IMR-90 (cell line): ENCODE measurements at regions not wholly inside any gene's neighbourhood (a gene's known extent, or its start where the extent isn't known, plus 50 kb on each side); places are given as distances from the start of the nearest gene placed in this dataset.

Source experiments
- ATAC-seq: fragments of 200-7000 bp; cut with Tn5 transposase; 2 replicates; pipeline ENCODE4 v1.9.1; 2020; ENCODE audit warnings: low read depth, mild to moderate bottlenecking, moderate library complexity
- BruUV-seq: library from RNA; stranded (reverse); fragments of 400-500 nt; replicated peaks from 2 replicates; lab custom pipeline; 2021; lab: Mats Ljungman, UMichigan
- CTCF ChIA-PET: fragments of 300-600 bp; formaldehyde crosslinking; extraction: SDS; loops from one replicate; lab custom pipeline; 2021; ENCODE audit warnings: antibody characterized with exemption; lab: Yijun Ruan, JAX
- POLR2A ChIA-PET: fragments of 300-600 bp; sonication (Branson Sonifier 250); formaldehyde crosslinking; loops from one replicate; lab custom pipeline; 2022; ENCODE audit warnings: antibody characterized with exemption; ENCODE audit not compliant: unreplicated experiment; lab: Charles Lee
- DNase-seq: peaks from one replicate; pipeline ENCODE4 v3.0.0; 2013
- H2AFZ ChIP-seq: replicated peaks from 2 replicates; pipeline ENCODE3; 2013; ENCODE audit warnings: low read length, mild to moderate bottlenecking; ENCODE audit not compliant: poor library complexity
- H2AK5ac ChIP-seq: 2 replicates; pipeline ENCODE4 v1.6.1; 2013; ENCODE audit warnings: low read depth, low read length, inconsistent platforms
- H2AK9ac ChIP-seq: replicated peaks from 2 replicates; pipeline ENCODE3; 2013; ENCODE audit warnings: mild to moderate bottlenecking, low read depth, low read length, moderate library complexity; ENCODE audit not compliant: poor library complexity
- H2BK120ac ChIP-seq: 2 replicates; pipeline ENCODE4 v1.6.1; 2013; ENCODE audit warnings: low read depth, low read length, inconsistent platforms
- H2BK15ac ChIP-seq: 3 replicates; pipeline ENCODE4 v1.6.1; 2013; ENCODE audit warnings: low read depth, low read length, inconsistent platforms
- H2BK20ac ChIP-seq: 2 replicates; pipeline ENCODE4 v1.6.1; 2013; ENCODE audit warnings: low read depth, mild to moderate bottlenecking, inconsistent platforms, low read length, moderate library complexity
- H2BK5ac ChIP-seq: 2 replicates; pipeline ENCODE4 v1.6.1; 2013; ENCODE audit warnings: mild to moderate bottlenecking, low read depth, low read length, inconsistent platforms; ENCODE audit not compliant: poor library complexity, severe bottlenecking
- H3K14ac ChIP-seq: replicated peaks from 2 replicates; pipeline ENCODE4 v1.6.1; 2013; ENCODE audit warnings: low read depth, low read length, inconsistent platforms
- H3K18ac ChIP-seq: 2 replicates; pipeline ENCODE4 v1.6.1; 2013; ENCODE audit warnings: low read depth, low read length, control low read depth
- H3K23ac ChIP-seq: 2 replicates; pipeline ENCODE4 v1.6.1; 2013; ENCODE audit warnings: low read depth, low read length, inconsistent platforms
- H3K27ac ChIP-seq: 2 replicates; pipeline ENCODE4 v1.5.1; 2013; ENCODE audit warnings: mild to moderate bottlenecking, control low read depth, low read length; ENCODE audit not compliant: insufficient read depth
- H3K27me3 ChIP-seq: 2 replicates; pipeline ENCODE4 v1.6.1; 2013; ENCODE audit warnings: low read length; ENCODE audit not compliant: control insufficient read depth, insufficient read depth
- H3K36me3 ChIP-seq: 2 replicates; pipeline ENCODE4 v1.6.1; 2013; ENCODE audit warnings: low read length, mixed read lengths; ENCODE audit not compliant: control insufficient read depth, insufficient read depth
- H3K4ac ChIP-seq: 2 replicates; pipeline ENCODE4 v1.6.1; 2013; ENCODE audit warnings: low read depth, low read length, inconsistent platforms
- H3K4me1 ChIP-seq: 2 replicates; pipeline ENCODE4 v1.6.1; 2013; ENCODE audit warnings: low read length, mixed read lengths; ENCODE audit not compliant: control insufficient read depth, insufficient read depth
- H3K4me2 ChIP-seq: 2 replicates; pipeline ENCODE4 v1.6.1; 2013; ENCODE audit warnings: low read depth, mild to moderate bottlenecking, control low read depth, low read length, moderate library complexity
- H3K4me3 ChIP-seq: 2 replicates; pipeline ENCODE4 v1.5.1; 2013; ENCODE audit warnings: low read depth, mild to moderate bottlenecking, control low read depth, low read length, moderate library complexity; ENCODE audit not compliant: insufficient read depth
- H3K56ac ChIP-seq: 2 replicates; pipeline ENCODE4 v1.6.1; 2013; ENCODE audit warnings: low read length, inconsistent platforms; ENCODE audit not compliant: insufficient read depth; ENCODE audit errors: extremely low read depth
- H3K79me1 ChIP-seq, 2 experiments: 2 replicates each; pipeline ENCODE4 v1.6.1; 2013; ENCODE audit warnings: low read length in 2 of 2, inconsistent platforms in 1 of 2, low read depth in 1 of 2
- H3K9ac ChIP-seq: 2 replicates; pipeline ENCODE4 v1.6.1; 2013; ENCODE audit warnings: low read depth, low read length, control low read depth
- H3K9me1 ChIP-seq: 2 replicates; pipeline ENCODE4 v1.6.1; 2013; ENCODE audit warnings: low read length, inconsistent platforms; ENCODE audit not compliant: insufficient read depth
- H3K9me3 ChIP-seq: 2 replicates; pipeline ENCODE4 v1.6.1; 2013; ENCODE audit warnings: low read length; ENCODE audit not compliant: control insufficient read depth, insufficient read depth
- H4K20me1 ChIP-seq: 2 replicates; pipeline ENCODE4 v1.6.1; 2013; ENCODE audit warnings: low read length, inconsistent platforms; ENCODE audit not compliant: insufficient read depth
- H4K5ac ChIP-seq: 2 replicates; pipeline ENCODE4 v1.6.1; 2013; ENCODE audit warnings: mild to moderate bottlenecking, low read depth, low read length, control low read depth
- H4K8ac ChIP-seq, 2 experiments: 2 replicates each; pipeline ENCODE4 v1.6.1; 2013; ENCODE audit warnings: low read depth in 2 of 2, low read length in 2 of 2, control low read depth in 1 of 2, inconsistent platforms in 1 of 2
- H4K91ac ChIP-seq: 2 replicates; pipeline ENCODE4 v1.6.1; 2013; ENCODE audit warnings: low read depth, low read length, inconsistent platforms; ENCODE audit not compliant: insufficient read depth
- BHLHE40 ChIP-seq: fragments of 150-350 bp; IDR thresholded peaks from 2 replicates; pipeline ENCODE4 v1.6.1; 2016; ENCODE audit warnings: mild to moderate bottlenecking, low read depth, low read length
- CEBPB ChIP-seq: IDR thresholded peaks from 2 replicates; pipeline ENCODE4 v1.6.1; 2012; ENCODE audit warnings: low read depth, low read length, improper control_type of control experiment
- CHD1 ChIP-seq: IDR thresholded peaks from 2 replicates; pipeline ENCODE4 v1.6.1; 2012; ENCODE audit warnings: low read depth, low read length, improper control_type of control experiment
- CTCF ChIP-seq: conservative IDR thresholded peaks from 2 replicates; pipeline ENCODE4 v1.5.1; 2012; ENCODE audit warnings: mild to moderate bottlenecking, low read depth, low read length, improper control_type of control experiment
- ELK1 ChIP-seq: fragments of 150-350 bp; IDR thresholded peaks from 2 replicates; pipeline ENCODE4 v1.6.1; 2016; ENCODE audit warnings: low read depth, mild to moderate bottlenecking, low read length, moderate library complexity, borderline replicate concordance
- FOS ChIP-seq: fragments of 150-350 bp; IDR thresholded peaks from 2 replicates; pipeline ENCODE4 v1.6.1; 2016; ENCODE audit warnings: low read depth, low read length
- MAFK ChIP-seq: IDR thresholded peaks from 2 replicates; pipeline ENCODE4 v1.6.1; 2012; ENCODE audit warnings: low read depth, low read length, improper control_type of control experiment
- MAZ ChIP-seq: IDR thresholded peaks from 2 replicates; pipeline ENCODE4 v1.6.1; 2012; ENCODE audit warnings: low read depth, mild to moderate bottlenecking, low read length, improper control_type of control experiment, moderate library complexity, borderline replicate concordance
- MXI1 ChIP-seq: IDR thresholded peaks from 2 replicates; pipeline ENCODE4 v1.6.1; 2012; ENCODE audit warnings: low read depth, mild to moderate bottlenecking, low read length, moderate library complexity, borderline replicate concordance
- NFE2L2 ChIP-seq: fragments of 150-350 bp; IDR thresholded peaks from 2 replicates; pipeline ENCODE4 v1.6.1; 2016; ENCODE audit warnings: low read depth, mild to moderate bottlenecking, low read length
- POLR2A ChIP-seq: IDR thresholded peaks from 2 replicates; pipeline ENCODE4 v1.6.1; 2012; ENCODE audit warnings: mild to moderate bottlenecking, low read depth, low read length
- RAD21 ChIP-seq: IDR thresholded peaks from 2 replicates; pipeline ENCODE4 v1.6.1; 2012; ENCODE audit warnings: low read length, improper control_type of control experiment
- RCOR1 ChIP-seq: IDR thresholded peaks from 2 replicates; pipeline ENCODE4 v1.6.1; 2012; ENCODE audit warnings: mild to moderate bottlenecking, low read length, improper control_type of control experiment; ENCODE audit not compliant: insufficient replicate concordance
- RFX5 ChIP-seq: IDR thresholded peaks from 2 replicates; pipeline ENCODE4 v1.8.0; 2012; ENCODE audit warnings: low read depth, mild to moderate bottlenecking, low read length, moderate library complexity
- SMC3 ChIP-seq: fragments of 150-350 bp; IDR thresholded peaks from 2 replicates; pipeline ENCODE4 v1.6.1; 2016; ENCODE audit warnings: low read depth, mild to moderate bottlenecking, antibody characterized with exemption, low read length, moderate library complexity
- USF2 ChIP-seq: fragments of 150-350 bp; IDR thresholded peaks from 2 replicates; pipeline ENCODE4 v1.6.1; 2017; ENCODE audit warnings: mild to moderate bottlenecking, antibody characterized with exemption, low read length, low read depth
- WGBS, 2 experiments: methylation state at CpG; one replicate each; pipeline versions ENCODE4 v1.1.5 to v1.1.7; 2013; ENCODE audit warnings: missing lambda C conversion rate in 2 of 2; ENCODE audit not compliant: insufficient read length in 1 of 2; ENCODE audit errors: extremely low coverage in 2 of 2; 5-methylcytosine and 5-hydroxymethylcytosine counted together
- dilution Hi-C: fragments of 300-500 bp; cut with HindIII; formaldehyde crosslinking; loops from one replicate; pipeline ENCODE4 v1.14.3; 2018; ENCODE audit warnings: low sequenced_read_pairs; ENCODE audit not compliant: unreplicated experiment
- in situ Hi-C: fragments of 300-500 bp; cut with MboI; formaldehyde crosslinking; loops from 3 replicates; pipeline ENCODE4 v1.14.3; 2019; ENCODE audit warnings: low sequenced_read_pairs, inconsistent platforms, mixed read lengths
- intact Hi-C: fragments of 100-400 bp; cut with micrococcal nuclease; formaldehyde crosslinking; loops from 2 replicates; pipeline ENCODE4 v1.10.0; 2022

- H2AK5ac ChIP-seq: no peak overlapping the region
- no peak overlapping the region for H4K8ac ChIP-seq
- no peak overlapping the region for H2BK15ac ChIP-seq
- H4K20me1 ChIP-seq: no peaks in the 10 kb centered on the region
- H2AK9ac ChIP-seq: no peak overlapping the region
- dilution Hi-C loops (no loop called here), intact Hi-C loops (no loop called here), in situ Hi-C loops (no loop called here)
- H3K9me1 ChIP-seq: no peaks in the 10 kb centered on the region
- H3K4ac ChIP-seq: no peak overlapping the region
- H3K4me2 ChIP-seq: no peak overlapping the region
- no peak overlapping the region for H2BK120ac ChIP-seq
- ATAC-seq (no peak), DNase-seq (no peak)
- peak overlapping the region; percentile 56 for H2AFZ ChIP-seq
- H3K23ac ChIP-seq: no peak overlapping the region
- POLR2A ChIA-PET: no interaction called here
- no peaks in the 10 kb centered on the region for H3K36me3 ChIP-seq
- no peak overlapping the region for H3K56ac ChIP-seq
- no peak overlapping the region for H4K5ac ChIP-seq
- H3K4me1 ChIP-seq: no peaks in the 10 kb centered on the region
- no peak overlapping the region for H3K14ac ChIP-seq
- CTCF ChIA-PET: no interaction called here
- no peaks in the 10 kb centered on the region for H3K9me3 ChIP-seq
- H3K9ac ChIP-seq: no peak overlapping the region
- no peaks in the 10 kb centered on the region; the same call in 1 of the 2 replicates for H3K27me3 ChIP-seq
- no peak overlapping the region for H2BK5ac ChIP-seq
- no peak overlapping the region for H2BK20ac ChIP-seq
- H3K4me3 ChIP-seq: no peak overlapping the region
- no peak overlapping the region for H3K27ac ChIP-seq
- no peaks in the 10 kb centered on the region for H3K79me1 ChIP-seq
- BruUV-seq: no TSS peak
- H4K91ac ChIP-seq: no peak overlapping the region
- TF ChIP-seq CEBPB (no peak), BHLHE40 (no peak), RAD21 (no peak), SMC3 (no peak), RFX5 (no peak), NFE2L2 (no peak), POLR2A (no peak), FOS (no peak), CHD1 (no peak), MXI1 (no peak), ELK1 (no peak), RCOR1 (no peak), MAZ (no peak), USF2 (no peak), CTCF (no peak), MAFK (no peak)
- no peak overlapping the region for H3K18ac ChIP-seq
- WGBS, 2 experiments: no CpG with 5 or more reads among the region's 12 CpGs
Observed at GRCh38 chr1:30413606-30414005, 309.8 kb downstream of the MATN1 start.
